ENCODE measurements at regions not wholly inside any gene's neighbourhood (a gene's known extent, or its start where the extent isn't known, plus 50 kb on each side); places are given as distances from the start of the nearest gene placed in this dataset.

DNA sequence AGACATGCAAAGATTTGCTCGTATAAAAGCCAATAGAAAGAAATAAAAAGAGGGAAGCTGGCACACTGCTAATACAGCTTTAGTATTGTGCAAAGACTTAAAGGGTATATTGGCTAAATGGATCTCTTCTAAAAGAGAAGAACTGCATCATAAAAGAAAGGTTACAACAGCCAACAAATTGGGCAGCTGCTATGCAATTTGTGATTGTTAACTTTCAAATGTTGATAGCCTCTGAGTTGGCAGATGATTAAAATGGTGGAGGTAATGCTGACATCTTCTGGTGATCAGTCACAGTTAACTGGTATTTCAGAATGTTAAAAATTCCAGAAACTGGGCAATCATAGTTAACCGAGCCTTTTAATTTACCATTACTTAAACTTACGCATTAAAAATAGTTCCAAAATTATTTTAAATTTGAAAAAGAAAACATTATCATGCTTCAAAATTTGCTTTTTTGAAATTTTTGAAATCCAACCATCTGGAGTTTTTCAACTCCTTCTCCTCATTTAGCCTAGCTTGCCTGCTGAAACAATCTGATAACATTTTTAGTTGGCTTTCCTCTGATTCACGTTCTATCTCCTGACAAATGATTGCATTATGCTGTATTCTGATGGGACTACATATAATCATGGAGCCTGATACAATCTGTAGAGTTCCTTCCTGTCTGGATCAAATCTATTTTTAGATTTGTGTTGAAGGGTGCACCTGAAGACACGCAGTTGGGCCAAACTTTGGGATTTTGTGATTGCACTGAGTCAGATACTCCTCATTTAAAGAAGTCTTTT lies 144.0 kb upstream of the PDZRN3 start:
- no TSS peak for BruUV-seq (replicated peaks)
- Histone ChIP-seq H3K36me3 (ENCODE audit: insufficient read depth, low read length, poor library complexity, severe bottlenecking) (no peaks in the 10 kb centered on the region), H3K27ac (ENCODE audit: low read depth, low read length, poor library complexity, severe bottlenecking) (no peak overlapping the region), H3K9me3 (ENCODE audit: low read depth, low read length, poor library complexity, severe bottlenecking) (no peaks in the 10 kb centered on the region), H3K4me3 (ENCODE audit: low read depth, low read length, poor library complexity, severe bottlenecking) (no peak overlapping the region), H3K4me1 (ENCODE audit: insufficient read depth, low read length, poor library complexity, severe bottlenecking) (no peaks in the 10 kb centered on the region), H3K27me3 (replicated peaks; ENCODE audit: insufficient read depth, low read depth, low read length, poor library complexity) (no peaks in the 10 kb centered on the region)
- ChIA-PET POLR2A (ENCODE audit: low non-redundant PET) (no interaction called here), CTCF (no interaction called here)
- no peak for DNase-seq (ENCODE audit: low spot score)
- intact Hi-C loops (cut with micrococcal nuclease; ENCODE audit: unreplicated experiment), result no loop called here
- TF ChIP-seq EZH2 (IDR thresholded peaks at IDR 0.05; ENCODE audit: borderline replicate concordance, low read depth, low read length, poor library complexity, severe bottlenecking), result no peak
- TF ChIP-seq, protein P1, sequence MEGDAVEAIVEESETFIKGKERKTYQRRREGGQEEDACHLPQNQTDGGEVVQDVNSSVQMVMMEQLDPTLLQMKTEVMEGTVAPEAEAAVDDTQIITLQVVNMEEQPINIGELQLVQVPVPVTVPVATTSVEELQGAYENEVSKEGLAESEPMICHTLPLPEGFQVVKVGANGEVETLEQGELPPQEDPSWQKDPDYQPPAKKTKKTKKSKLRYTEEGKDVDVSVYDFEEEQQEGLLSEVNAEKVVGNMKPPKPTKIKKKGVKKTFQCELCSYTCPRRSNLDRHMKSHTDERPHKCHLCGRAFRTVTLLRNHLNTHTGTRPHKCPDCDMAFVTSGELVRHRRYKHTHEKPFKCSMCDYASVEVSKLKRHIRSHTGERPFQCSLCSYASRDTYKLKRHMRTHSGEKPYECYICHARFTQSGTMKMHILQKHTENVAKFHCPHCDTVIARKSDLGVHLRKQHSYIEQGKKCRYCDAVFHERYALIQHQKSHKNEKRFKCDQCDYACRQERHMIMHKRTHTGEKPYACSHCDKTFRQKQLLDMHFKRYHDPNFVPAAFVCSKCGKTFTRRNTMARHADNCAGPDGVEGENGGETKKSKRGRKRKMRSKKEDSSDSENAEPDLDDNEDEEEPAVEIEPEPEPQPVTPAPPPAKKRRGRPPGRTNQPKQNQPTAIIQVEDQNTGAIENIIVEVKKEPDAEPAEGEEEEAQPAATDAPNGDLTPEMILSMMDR (conservative IDR thresholded peaks at IDR 0.05; ENCODE audit: low read depth, low read length), result no peak

DNA sequence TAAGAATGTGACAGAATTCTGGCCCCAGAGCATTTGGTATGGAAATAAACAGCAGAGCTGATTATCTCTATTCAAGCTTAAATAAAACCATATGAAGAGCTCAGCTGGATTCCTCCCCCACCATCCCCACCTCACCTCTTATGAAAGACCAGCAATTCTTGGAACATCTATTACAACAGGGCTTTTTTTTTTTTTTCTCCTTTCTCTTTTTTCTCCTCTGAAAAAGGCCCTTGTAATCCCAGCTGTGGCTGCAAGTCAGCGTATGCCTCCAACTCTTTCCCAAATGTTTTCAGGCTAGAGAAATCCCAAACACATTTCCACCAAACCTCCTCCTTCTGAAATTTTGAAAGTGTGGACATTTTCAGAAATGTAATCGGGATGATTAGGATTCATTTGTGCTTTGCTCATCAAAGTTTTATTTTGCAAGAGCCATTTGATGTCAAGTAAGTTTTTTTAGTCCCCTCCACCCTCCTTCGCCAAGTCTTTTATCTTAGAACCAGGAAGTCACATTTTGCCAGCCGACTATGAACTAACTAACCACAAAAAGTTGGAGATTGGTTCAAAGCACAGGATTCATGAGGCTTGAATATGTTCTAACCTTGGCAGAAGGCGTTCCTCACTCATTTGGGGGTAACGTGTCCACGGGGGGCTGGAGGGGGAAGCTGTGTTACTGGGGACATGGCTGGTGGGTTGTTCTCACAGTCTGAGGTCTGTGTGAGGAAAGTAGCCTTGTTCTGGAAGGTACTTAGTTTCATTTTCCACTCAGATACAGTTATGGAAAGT lies 142.0 kb upstream of the PDZRN3 start:
- intact Hi-C loops (cut with micrococcal nuclease; ENCODE audit: unreplicated experiment), result no loop called here
- Histone ChIP-seq H3K27ac (ENCODE audit: low read depth, low read length, poor library complexity, severe bottlenecking) (no peak overlapping the region), H3K4me3 (ENCODE audit: low read depth, low read length, poor library complexity, severe bottlenecking) (no peak overlapping the region), H3K36me3 (ENCODE audit: insufficient read depth, low read length, poor library complexity, severe bottlenecking) (no peaks in the 10 kb centered on the region), H3K4me1 (ENCODE audit: insufficient read depth, low read length, poor library complexity, severe bottlenecking) (no peaks in the 10 kb centered on the region), H3K9me3 (ENCODE audit: low read depth, low read length, poor library complexity, severe bottlenecking) (no peaks in the 10 kb centered on the region), H3K27me3 (replicated peaks; ENCODE audit: insufficient read depth, low read depth, low read length, poor library complexity) (no peaks in the 10 kb centered on the region)
- ChIA-PET POLR2A (ENCODE audit: low non-redundant PET) (no interaction called here), CTCF (no interaction called here)
- TF ChIP-seq, protein P1 (conservative IDR thresholded peaks at IDR 0.05; ENCODE audit: low read depth, low read length), result no peak
- no TSS peak for BruUV-seq (replicated peaks)
- DNase-seq (ENCODE audit: low spot score), result peak; percentile 18

DNA sequence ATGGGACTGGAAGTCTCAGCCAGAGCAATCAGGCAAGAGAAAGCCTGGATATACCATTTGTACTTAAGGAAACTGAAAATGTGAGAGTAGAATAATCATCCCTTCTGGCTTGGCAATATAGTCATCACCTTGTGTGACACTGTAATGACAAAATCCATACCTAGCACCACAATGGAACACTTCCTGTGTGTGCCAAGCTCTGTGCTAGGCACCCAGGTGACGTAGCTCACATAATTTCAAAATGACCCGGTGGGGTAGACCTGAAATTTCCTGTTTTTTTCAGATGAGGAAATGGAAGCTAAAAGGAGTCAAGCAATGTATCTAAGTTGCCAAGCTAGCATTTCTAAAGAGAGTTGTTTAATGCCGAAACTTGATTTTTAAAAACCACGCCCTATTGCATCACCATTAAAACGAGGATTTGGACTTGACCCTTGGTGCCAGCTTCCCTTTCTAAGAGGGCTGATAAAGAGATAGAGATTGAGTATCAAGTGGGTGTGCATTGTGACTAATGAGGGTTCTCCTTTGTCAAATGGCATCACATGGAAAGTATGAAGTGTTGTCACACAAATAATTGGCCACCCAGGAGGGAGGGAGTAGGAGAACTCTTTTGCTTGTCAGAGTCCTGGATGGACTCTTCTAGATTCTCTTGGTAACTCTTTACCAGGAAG lies 141.3 kb upstream of the PDZRN3 start:
- no peak for DNase-seq (ENCODE audit: low spot score)
- H3K36me3 ChIP-seq (ENCODE audit: insufficient read depth, low read length, poor library complexity, severe bottlenecking), result no peaks in the 10 kb centered on the region
- no peak for TF ChIP-seq EZH2 (IDR thresholded peaks at IDR 0.05; ENCODE audit: borderline replicate concordance, low read depth, low read length, poor library complexity, severe bottlenecking)
- TF ChIP-seq, protein P1 (conservative IDR thresholded peaks at IDR 0.05; ENCODE audit: low read depth, low read length), result no peak
- intact Hi-C loops (cut with micrococcal nuclease; ENCODE audit: unreplicated experiment), result no loop called here
- H3K27ac ChIP-seq (ENCODE audit: low read depth, low read length, poor library complexity, severe bottlenecking), result no peak overlapping the region
- ChIA-PET CTCF (no interaction called here), POLR2A (ENCODE audit: low non-redundant PET) (no interaction called here)
- H3K9me3 ChIP-seq (ENCODE audit: low read depth, low read length, poor library complexity, severe bottlenecking), result no peaks in the 10 kb centered on the region
- H3K4me3 ChIP-seq (ENCODE audit: low read depth, low read length, poor library complexity, severe bottlenecking), result no peak overlapping the region
- H3K27me3 ChIP-seq (replicated peaks; ENCODE audit: insufficient read depth, low read depth, low read length, poor library complexity), result no peaks in the 10 kb centered on the region
- H3K4me1 ChIP-seq (ENCODE audit: insufficient read depth, low read length, poor library complexity, severe bottlenecking), result no peaks in the 10 kb centered on the region
- BruUV-seq (replicated peaks), result no TSS peak
